ENCODE measurements at regions not wholly inside any gene's neighbourhood (a gene's known extent, or its start where the extent isn't known, plus 50 kb on each side); places are given as distances from the start of the nearest gene placed in this dataset.

DNA sequence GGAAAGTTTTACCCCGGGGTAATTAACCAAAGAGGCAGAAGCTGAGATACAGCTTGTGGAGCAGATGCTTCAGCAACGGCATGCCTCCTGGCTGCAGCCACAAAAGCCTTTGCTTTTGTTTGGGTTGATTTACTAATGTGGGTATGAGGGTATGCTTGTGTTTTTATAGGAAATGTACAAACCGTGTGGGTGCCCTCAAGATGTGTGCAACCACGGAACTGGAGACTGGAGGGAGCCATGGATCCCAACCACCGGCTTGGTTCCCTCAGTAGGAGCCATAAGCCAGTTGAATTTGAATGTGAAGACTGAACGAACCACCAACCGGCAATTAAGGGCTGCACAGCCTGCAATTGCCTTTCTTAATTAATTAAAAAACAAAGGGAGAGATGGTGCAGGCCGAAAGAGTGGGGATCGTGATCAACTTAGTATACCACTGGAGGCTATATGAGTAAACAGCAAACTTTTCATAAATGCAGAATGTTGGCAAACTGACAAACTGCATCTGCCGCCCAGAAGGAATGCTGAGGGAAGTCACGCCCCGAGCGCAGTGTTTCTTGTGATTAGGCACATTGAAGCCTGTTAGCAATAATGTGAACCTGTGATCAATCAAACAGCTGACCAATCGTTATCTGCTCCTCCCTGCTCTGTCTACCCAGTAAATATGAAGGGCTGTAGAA is 104.1 kb downstream of the DISP1 start:
- no peak for DNase-seq (ENCODE audit: low read depth)
- no peak for TF ChIP-seq CTCF (IDR thresholded peaks at IDR 0.05; ENCODE audit: control insufficient read depth, extremely low read depth, insufficient read depth)
- no peak overlapping the region for H3K4me3 ChIP-seq (ENCODE audit: low read depth, low read length)

GRCh38 chr1:222919478-222919865 is 104.6 kb downstream of the DISP1 start:
- DNase-seq (ENCODE audit: low read depth) = no peak
- TF ChIP-seq CTCF (IDR thresholded peaks at IDR 0.05; ENCODE audit: control insufficient read depth, extremely low read depth, insufficient read depth) = no peak
- H3K4me3 ChIP-seq (ENCODE audit: low read depth, low read length) = no peak overlapping the region

GRCh38 chr1:222920169-222920568 is 105.3 kb downstream of the DISP1 start:
- no peak overlapping the region for H3K4me3 ChIP-seq (ENCODE audit: low read depth, low read length)
- DNase-seq (ENCODE audit: low read depth) = no peak
- no peak for TF ChIP-seq CTCF (IDR thresholded peaks at IDR 0.05; ENCODE audit: control insufficient read depth, extremely low read depth, insufficient read depth)

- DNase-seq (ENCODE audit: low read depth) = no peak
- no peak overlapping the region for H3K4me3 ChIP-seq (ENCODE audit: low read depth, low read length)
- no peak for TF ChIP-seq CTCF (IDR thresholded peaks at IDR 0.05; ENCODE audit: control insufficient read depth, extremely low read depth, insufficient read depth)
Observed at GRCh38 chr1:222921945-222922344, 107.1 kb downstream of the DISP1 start.

- DNase-seq (ENCODE audit: low read depth) = no peak
- TF ChIP-seq CTCF (IDR thresholded peaks at IDR 0.05; ENCODE audit: control insufficient read depth, extremely low read depth, insufficient read depth) = no peak
- no peak overlapping the region for H3K4me3 ChIP-seq (ENCODE audit: low read depth, low read length)
Observed at GRCh38 chr1:222923506-222923905, 108.7 kb downstream of the DISP1 start.

DNA sequence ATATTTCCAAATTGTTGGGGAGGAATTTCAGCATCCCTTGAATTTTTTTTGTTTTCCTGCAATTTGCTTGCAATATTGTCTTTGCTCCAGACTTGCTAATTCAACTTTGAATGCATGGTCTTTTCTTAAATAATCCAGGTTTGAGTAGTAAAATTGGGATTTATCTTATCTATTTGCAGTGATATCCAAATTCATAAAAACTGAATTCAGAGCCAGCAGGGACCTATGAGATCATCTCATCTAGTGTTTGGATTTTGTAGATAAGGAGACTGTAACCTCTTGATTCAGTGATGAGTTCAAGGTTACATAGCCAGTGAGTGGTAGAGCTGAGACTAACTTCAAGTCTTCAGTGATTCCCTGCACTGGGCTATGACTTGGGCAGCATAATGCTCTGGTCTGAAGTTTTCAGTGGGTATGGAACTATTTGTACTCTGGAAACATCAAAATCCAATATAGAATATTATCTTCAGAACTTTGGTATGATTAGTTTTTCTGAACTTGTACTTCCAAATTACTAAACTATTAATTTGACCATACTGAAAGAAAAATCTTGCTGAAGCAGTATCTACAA is 109.4 kb downstream of the DISP1 start:
- H3K4me3 ChIP-seq (ENCODE audit: low read depth, low read length) = no peak overlapping the region
- TF ChIP-seq CTCF (IDR thresholded peaks at IDR 0.05; ENCODE audit: control insufficient read depth, extremely low read depth, insufficient read depth) = no peak
- no peak for DNase-seq (ENCODE audit: low read depth)

- DNase-seq (ENCODE audit: low read depth) = no peak
- no peak for TF ChIP-seq CTCF (IDR thresholded peaks at IDR 0.05; ENCODE audit: control insufficient read depth, extremely low read depth, insufficient read depth)
- H3K4me3 ChIP-seq (ENCODE audit: low read depth, low read length) = no peak overlapping the region
Observed at GRCh38 chr1:222926566-222926965, 111.7 kb downstream of the DISP1 start.
